SK-N-SH (cell line): ENCODE measurements at regions not wholly inside any gene's neighbourhood (a gene's known extent, or its start where the extent isn't known, plus 50 kb on each side); places are given as distances from the start of the nearest gene placed in this dataset.

Experiments used
- CTCF ChIA-PET: fragments of 300-600, 350-600 bp; formaldehyde crosslinking; extraction: SDS; loops from one replicate; lab custom pipeline; 2021; lab: Yijun Ruan, JAX
- POLR2A ChIA-PET: fragments of 350-600 bp; sonication (Branson Sonifier 250); formaldehyde crosslinking; extraction: SDS; loops from one replicate; lab custom pipeline; 2020; ENCODE audit warnings: antibody characterized with exemption, inconsistent platforms; lab: Yijun Ruan, JAX
- DNase-seq: peaks from one replicate; pipeline ENCODE4 v3.0.0; 2012
- H2AFZ ChIP-seq: fragments of 200-600 bp; sonication (generic); 2 replicates; pipeline ENCODE4 v1.8.1; 2016; ENCODE audit warnings: antibody characterized with exemption, mild to moderate bottlenecking, low read depth
- H3F3A ChIP-seq: fragments of 200-600 bp; sonication (generic); replicated peaks from 2 replicates; pipeline ENCODE3; 2016; ENCODE audit warnings: antibody characterized with exemption, mild to moderate bottlenecking; ENCODE audit not compliant: insufficient read depth
- H3K27ac ChIP-seq, 2 experiments: fragments of 200-500 bp in 1 of 2; fragments of 200-600 bp in 1 of 2; sonication (Bioruptor generic) in 1 of 2; sonication (generic), shearing (Covaris generic) in 1 of 2; 2 replicates each; pipeline versions ENCODE4 v1.5.1 to v1.6.1; 2014 to 2016; ENCODE audit warnings: low read depth in 2 of 2, inconsistent platforms in 1 of 2, low read length in 1 of 2, mild to moderate bottlenecking in 1 of 2, mixed read lengths in 1 of 2
- H3K27me3 ChIP-seq: fragments of 200-600 bp; sonication (generic), shearing (Covaris generic); 2 replicates; pipeline ENCODE4 v1.6.1; 2016; ENCODE audit warnings: mixed run types; ENCODE audit not compliant: insufficient read depth
- H3K36me3 ChIP-seq, 2 experiments: fragments of 200-500 bp in 1 of 2; fragments of 200-600 bp in 1 of 2; sonication (Bioruptor generic) in 1 of 2; sonication (generic) in 1 of 2; replicated peaks in 1 of 2; 2 replicates each; pipeline versions ENCODE3 to v1.5.1; 2014 to 2016; ENCODE audit warnings: low read length in 1 of 2, mild to moderate bottlenecking in 1 of 2; ENCODE audit not compliant: insufficient read depth in 2 of 2, control insufficient read depth in 1 of 2
- H3K4me1 ChIP-seq, 2 experiments: fragments of 200-500 bp in 1 of 2; fragments of 200-600 bp in 1 of 2; sonication (Bioruptor generic) in 1 of 2; sonication (generic), shearing (Covaris generic) in 1 of 2; 2 replicates each; pipeline versions ENCODE4 v1.5.1 to v1.6.1; 2014 to 2016; ENCODE audit warnings: low read depth in 1 of 2, low read length in 1 of 2, mixed run types in 1 of 2; ENCODE audit not compliant: insufficient read depth in 2 of 2, control insufficient read depth in 1 of 2
- H3K4me2 ChIP-seq: fragments of 200-600 bp; sonication (generic), shearing (Covaris generic); 2 replicates; pipeline ENCODE4 v1.6.1; 2017; ENCODE audit warnings: mixed run types
- H3K4me3 ChIP-seq, 2 experiments: fragments of 200-500 bp in 1 of 2; fragments of 200-600 bp in 1 of 2; sonication (Bioruptor generic) in 1 of 2; sonication (generic), shearing (Covaris generic) in 1 of 2; 2 replicates each; pipeline versions ENCODE4 v1.5.1 to v1.8.1; 2014 to 2016; ENCODE audit warnings: low read depth in 2 of 2, inconsistent platforms in 1 of 2, low read length in 1 of 2, mild to moderate bottlenecking in 1 of 2, mixed read lengths in 1 of 2, moderate library complexity in 1 of 2
- H3K79me2 ChIP-seq: fragments of 200-600 bp; sonication (generic); 2 replicates; pipeline ENCODE4 v1.8.1; 2017; ENCODE audit warnings: mild to moderate bottlenecking; ENCODE audit not compliant: insufficient read depth
- H3K9ac ChIP-seq: fragments of 200-600 bp; sonication (generic); 2 replicates; pipeline ENCODE4 v1.6.1; 2017; ENCODE audit warnings: mixed run types
- H3K9me2 ChIP-seq: fragments of 200-600 bp; sonication (generic); 2 replicates; pipeline ENCODE4 v1.6.1; 2017; ENCODE audit warnings: mixed run types
- H3K9me3 ChIP-seq: fragments of 200-600 bp; sonication (generic); 2 replicates; pipeline ENCODE4 v1.6.1; 2017; ENCODE audit warnings: mixed run types, mild to moderate bottlenecking, moderate library complexity
- H4K20me1 ChIP-seq: fragments of 200-600 bp; sonication (generic); 2 replicates; pipeline ENCODE4 v1.6.1; 2017; ENCODE audit warnings: mild to moderate bottlenecking, mixed run types; ENCODE audit not compliant: insufficient read depth
- ELF1 ChIP-seq: IDR thresholded peaks from 2 replicates; pipeline ENCODE4 v1.4.0; 2012
- EP300 ChIP-seq, 2 experiments: IDR thresholded peaks; 2 replicates each; pipeline versions ENCODE4 v1.4.0 to v1.6.1; 2012; ENCODE audit warnings: borderline replicate concordance in 1 of 2, low read depth in 1 of 2, low read length in 1 of 2
- EZH2phosphoT487 ChIP-seq: fragments of 200-600 bp; sonication (generic); IDR thresholded peaks from 2 replicates; pipeline ENCODE4 v1.6.1; 2017; ENCODE audit warnings: low read depth, mixed run types, mild to moderate bottlenecking, antibody characterized with exemption, moderate library complexity, borderline replicate concordance
- FOXM1 ChIP-seq: IDR thresholded peaks from 2 replicates; pipeline ENCODE4 v1.4.0; 2012; ENCODE audit warnings: low read depth, mild to moderate bottlenecking
- GABPA ChIP-seq: IDR thresholded peaks from 2 replicates; pipeline ENCODE4 v1.4.0; 2012; ENCODE audit warnings: low read depth, mild to moderate bottlenecking
- GATA2 ChIP-seq: sonication (generic); formaldehyde crosslinking; IDR thresholded peaks from 2 replicates; pipeline ENCODE4 v1.5.0; 2020; ENCODE audit warnings: mild to moderate bottlenecking, missing genetic modification reagents
- MEF2A ChIP-seq: IDR thresholded peaks from 2 replicates; pipeline ENCODE4 v1.4.0; 2012; ENCODE audit warnings: low read depth, borderline replicate concordance
- MXI1 ChIP-seq: IDR thresholded peaks from 2 replicates; pipeline ENCODE4 v1.6.1; 2012; ENCODE audit warnings: mild to moderate bottlenecking, low read depth, low read length, improper control_type of control experiment
- NFIC ChIP-seq: IDR thresholded peaks from 2 replicates; pipeline ENCODE4 v1.4.0; 2012; ENCODE audit warnings: borderline replicate concordance
- PBX3 ChIP-seq: IDR thresholded peaks from 2 replicates; pipeline ENCODE4; 2012
- POLR2AphosphoS5 ChIP-seq: IDR thresholded peaks from 2 replicates; pipeline ENCODE4 v1.6.1; 2012; ENCODE audit warnings: low read depth, low read length
- RAD21 ChIP-seq: IDR thresholded peaks from 2 replicates; pipeline ENCODE4 v1.6.1; 2012; ENCODE audit warnings: mild to moderate bottlenecking, low read length
- RCOR1 ChIP-seq: fragments of 150-350 bp; IDR thresholded peaks from 2 replicates; pipeline ENCODE4 v1.6.1; 2017; ENCODE audit warnings: antibody characterized with exemption, low read length
- REST ChIP-seq: IDR thresholded peaks from 2 replicates; pipeline ENCODE4 v1.6.1; 2012; ENCODE audit warnings: mild to moderate bottlenecking, low read depth, low read length, moderate library complexity
- RFX5 ChIP-seq: IDR thresholded peaks from 2 replicates; pipeline ENCODE4 v1.6.1; 2012; ENCODE audit warnings: mild to moderate bottlenecking, improper control_type of control experiment, low read length
- TAF1 ChIP-seq: IDR thresholded peaks from 2 replicates; pipeline ENCODE4 v1.6.1; 2012; ENCODE audit warnings: low read depth, mild to moderate bottlenecking, low read length, moderate library complexity, borderline replicate concordance
- TCF12 ChIP-seq: IDR thresholded peaks from 2 replicates; pipeline ENCODE4 v1.4.0; 2012
- TEAD4 ChIP-seq: IDR thresholded peaks from 2 replicates; pipeline ENCODE4 v1.4.0; 2012; ENCODE audit warnings: mild to moderate bottlenecking, borderline replicate concordance; ENCODE audit not compliant: insufficient read depth
- USF2 ChIP-seq: fragments of 150-350 bp; IDR thresholded peaks from 2 replicates; pipeline ENCODE4 v1.6.1; 2017; ENCODE audit warnings: antibody characterized with exemption, low read length, low read depth, borderline replicate concordance
- YY1 ChIP-seq: IDR thresholded peaks from 2 replicates; pipeline ENCODE4 v1.4.0; 2012; ENCODE audit warnings: low read depth, mild to moderate bottlenecking
- ZBTB33 ChIP-seq: IDR thresholded peaks from 2 replicates; pipeline ENCODE4 v1.4.0; 2012; ENCODE audit warnings: low read depth, borderline replicate concordance
- WGBS: methylation state at CpG from one replicate; pipeline ENCODE4 v1.1.6; 2017; ENCODE audit warnings: low lambda C conversion rate; 5-methylcytosine and 5-hydroxymethylcytosine counted together

- TF ChIP-seq REST = no peak
- TF ChIP-seq TAF1 = no peak
- no peak for TF ChIP-seq RFX5
- no peak for TF ChIP-seq USF2
- no peak for TF ChIP-seq GATA2 (CRISPR knock-in tag)
- TF ChIP-seq RCOR1 = no peak
- TF ChIP-seq ZBTB33 = no peak
- no peak for TF ChIP-seq PBX3
Observed at GRCh38 chr1:29462096-29462495, 225.8 kb downstream of the PTPRU start (continued).

- H2AFZ ChIP-seq = no peak overlapping the region
- H3K4me3 ChIP-seq = no peak overlapping the region
- DNase-seq = no peak
- WGBS = 30% methylated on average over 6 of the region's 7 CpGs
- peak overlapping the region in 1 of 2 experiments; percentile 61; a peak in 1 of 4 replicates for H3K27ac ChIP-seq
- H3K9me3 ChIP-seq = no peaks in the 10 kb centered on the region
- H3K9me2 ChIP-seq = no peaks in the 10 kb centered on the region
- ChIA-PET POLR2A (interaction anchor here (1.7 kb wide), 1 partner anchor 9 kb away, joined by 5 read pairs; no protein-coding TSS in a partner anchor), CTCF (interaction anchor here (0.7 to 1.1 kb wide), 2 partner anchors 13 to 16 kb away, joined by 3 read pairs; no protein-coding TSS in a partner anchor)
- no peaks in the 10 kb centered on the region for H3K36me3 ChIP-seq
- no peaks in the 10 kb centered on the region for H3F3A ChIP-seq
- H3K9ac ChIP-seq = no peak overlapping the region
- no peaks in the 10 kb centered on the region for H4K20me1 ChIP-seq
- H3K79me2 ChIP-seq = no peaks in the 10 kb centered on the region
- peaks cover 0 to 45% of the 10 kb centered on the region in 2 experiments; a peak in 1 of 4 replicates for H3K4me1 ChIP-seq
- H3K4me2 ChIP-seq = no peak overlapping the region
- H3K27me3 ChIP-seq = no peaks in the 10 kb centered on the region
- TF ChIP-seq POLR2AphosphoS5 (no peak), RAD21 (no peak), EP300 (IDR thresholded peaks at IDR 0.05; ENCODE audit: borderline replicate concordance in 1 of 2, low read depth in 1 of 2, low read length in 1 of 2) (no peak), ELF1 (no peak), MXI1 (no peak), YY1 (no peak), FOXM1 (no peak), TEAD4 (no peak), NFIC (no peak), EZH2phosphoT487 (no peak), TCF12 (no peak), MEF2A (no peak), GABPA (no peak)
Observed at GRCh38 chr1:29461115-29461739, 224.9 kb downstream of the PTPRU start.
